Stimulated activated memory B cell treated with anti-CD40 and anti-IgM and Interleukin-4, amounts not matched to agents 10 μg/mL and 1 μg/mL and 100 μg/mL, for 72 hours (primary cell): ENCODE measurements at regions not wholly inside any gene's neighbourhood (a gene's known extent, or its start where the extent isn't known, plus 50 kb on each side); places are given as distances from the start of the nearest gene placed in this dataset.

Experiments used
- ATAC-seq: fragments of 150-1000 bp; cut with Tn5 transposase; 2 replicates; pipeline ENCODE4 v1.10.0; 2021
- H3K27ac Mint-ChIP-seq: one replicate; pipeline ENCODE4 v1.8.0; 2022; ENCODE audit warnings: mild to moderate bottlenecking, mixed read lengths
- H3K27me3 Mint-ChIP-seq: one replicate; pipeline ENCODE4 v1.8.0; 2022; ENCODE audit warnings: mixed read lengths
- H3K36me3 Mint-ChIP-seq: one replicate; pipeline ENCODE4 v1.8.0; 2022; ENCODE audit warnings: mixed read lengths
- H3K4me1 Mint-ChIP-seq: one replicate; pipeline ENCODE4 v1.8.0; 2022; ENCODE audit warnings: mixed read lengths
- H3K4me3 Mint-ChIP-seq: one replicate; pipeline ENCODE4 v1.8.0; 2022; ENCODE audit warnings: mild to moderate bottlenecking, moderate library complexity, mixed read lengths
- H3K9me3 Mint-ChIP-seq: one replicate; pipeline ENCODE4 v1.8.0; 2022; ENCODE audit warnings: mixed read lengths

DNA sequence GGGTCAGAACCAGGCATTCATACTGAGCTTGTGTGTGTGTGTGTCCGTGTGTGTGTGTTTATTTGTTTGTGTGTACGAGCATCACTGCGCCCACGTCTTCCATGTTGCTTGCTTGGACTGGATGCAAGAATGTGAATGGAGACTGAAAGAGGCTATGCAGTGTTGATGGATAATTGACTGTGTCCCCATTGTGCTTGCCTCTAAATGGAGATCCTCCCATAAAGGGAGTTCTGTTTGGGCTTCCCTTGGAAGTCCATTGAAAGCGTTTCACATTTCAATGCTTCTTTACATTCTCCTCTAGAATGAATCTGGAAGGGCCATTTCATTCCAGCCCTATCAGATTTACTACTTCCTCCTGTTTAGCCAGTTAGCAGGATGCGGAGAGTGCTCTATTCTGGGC lies 124.0 kb downstream of the GP2 start:
- no peaks in the 10 kb centered on the region for H3K27me3 Mint-ChIP-seq
- H3K4me1 Mint-ChIP-seq = no peaks in the 10 kb centered on the region
- H3K27ac Mint-ChIP-seq = no peak overlapping the region
- H3K4me3 Mint-ChIP-seq = no peak overlapping the region
- no peak for ATAC-seq
- no peaks in the 10 kb centered on the region for H3K36me3 Mint-ChIP-seq
- H3K9me3 Mint-ChIP-seq = peaks cover 3% of the 10 kb centered on the region

- Mint-ChIP-seq H3K4me1 (no peaks in the 10 kb centered on the region), H3K36me3 (no peaks in the 10 kb centered on the region), H3K27me3 (no peaks in the 10 kb centered on the region), H3K9me3 (peaks cover 3% of the 10 kb centered on the region), H3K4me3 (no peak overlapping the region), H3K27ac (no peak overlapping the region)
- ATAC-seq = no peak
These were observed 124.6 kb downstream of the GP2 start for GRCh38 chr16:20202747-20203146.

DNA sequence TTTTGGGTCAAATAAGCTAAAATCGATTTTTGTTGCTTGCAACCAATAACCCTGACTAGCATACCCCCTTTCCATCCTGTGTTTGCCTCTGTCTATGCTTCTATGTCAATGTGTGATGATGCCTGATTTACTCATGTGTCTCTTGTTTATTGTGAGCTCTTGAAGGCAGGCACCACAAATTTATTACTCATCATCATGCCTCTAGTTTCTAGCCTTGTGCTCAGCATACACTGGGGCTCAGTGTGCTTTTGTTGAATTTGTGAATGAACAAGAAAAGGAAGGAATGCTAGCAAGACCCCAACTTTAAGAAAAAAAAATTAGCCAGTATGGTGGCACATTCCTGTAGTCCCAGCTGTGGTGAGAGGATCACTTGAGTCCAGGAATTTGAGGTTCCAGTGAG lies 119.1 kb upstream of the GPR139 start:
- Mint-ChIP-seq H3K9me3 (no peaks in the 10 kb centered on the region), H3K27me3 (no peaks in the 10 kb centered on the region), H3K27ac (no peak overlapping the region), H3K4me1 (no peaks in the 10 kb centered on the region), H3K36me3 (no peaks in the 10 kb centered on the region), H3K4me3 (no peak overlapping the region)
- ATAC-seq = no peak

GRCh38 chr16:20191566-20191965 lies 117.9 kb upstream of the GPR139 start:
- no peak for ATAC-seq
- no peaks in the 10 kb centered on the region for H3K4me1 Mint-ChIP-seq
- H3K4me3 Mint-ChIP-seq = no peak overlapping the region
- no peaks in the 10 kb centered on the region for H3K9me3 Mint-ChIP-seq
- H3K27ac Mint-ChIP-seq = no peak overlapping the region
- H3K27me3 Mint-ChIP-seq = no peaks in the 10 kb centered on the region
- H3K36me3 Mint-ChIP-seq = no peaks in the 10 kb centered on the region

- Mint-ChIP-seq H3K4me1 (no peaks in the 10 kb centered on the region), H3K4me3 (no peak overlapping the region), H3K36me3 (no peaks in the 10 kb centered on the region), H3K9me3 (peaks cover 19% of the 10 kb centered on the region), H3K27me3 (no peaks in the 10 kb centered on the region), H3K27ac (no peak overlapping the region)
- no peak for ATAC-seq
These were observed 108.3 kb upstream of the GPR139 start for GRCh38 chr16:20181949-20182348.

DNA sequence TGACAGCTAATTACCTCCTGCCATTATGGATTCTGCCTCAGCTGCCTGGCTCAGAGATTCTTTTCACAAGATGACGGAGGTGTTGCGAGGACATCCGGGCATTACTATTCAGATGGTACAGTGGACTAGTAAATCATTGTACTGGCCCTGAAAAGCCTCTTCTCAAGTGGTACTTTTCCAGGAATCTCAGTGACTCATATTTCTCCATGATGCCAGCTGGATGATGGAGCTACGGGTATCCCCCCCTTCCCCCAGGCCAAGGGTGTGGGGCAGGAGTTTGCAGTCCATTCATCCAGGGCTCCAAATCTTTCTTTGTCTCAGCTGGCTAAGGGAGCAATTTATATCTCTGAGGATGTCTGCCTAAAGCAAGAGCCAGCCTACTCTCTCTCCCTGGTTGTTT lies 107.7 kb upstream of the GPR139 start:
- no peak overlapping the region for H3K27ac Mint-ChIP-seq
- H3K4me3 Mint-ChIP-seq = no peak overlapping the region
- no peaks in the 10 kb centered on the region for H3K36me3 Mint-ChIP-seq
- peaks cover 19% of the 10 kb centered on the region for H3K9me3 Mint-ChIP-seq
- no peaks in the 10 kb centered on the region for H3K27me3 Mint-ChIP-seq
- no peaks in the 10 kb centered on the region for H3K4me1 Mint-ChIP-seq
- ATAC-seq = no peak

DNA sequence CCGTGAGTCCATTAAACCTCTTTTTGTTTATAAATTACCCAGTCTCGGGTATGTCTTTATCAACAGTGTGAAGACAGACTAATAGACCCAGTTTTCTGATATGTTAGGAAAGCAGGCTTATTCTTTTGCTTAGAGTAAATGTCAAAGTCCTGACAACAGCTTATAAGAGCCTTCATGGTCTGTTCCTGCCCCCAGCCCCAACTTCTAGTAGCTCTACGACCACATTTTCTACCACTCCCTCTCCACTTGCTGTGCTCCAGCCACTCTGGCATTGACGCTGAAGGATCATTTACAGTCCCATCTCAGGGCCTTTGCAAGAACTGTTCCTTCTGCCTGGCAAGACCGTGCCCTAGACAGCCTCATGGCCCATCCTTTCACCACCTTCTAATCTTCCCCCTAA lies 104.6 kb upstream of the GPR139 start:
- ATAC-seq = no peak
- H3K27me3 Mint-ChIP-seq = no peaks in the 10 kb centered on the region
- no peak overlapping the region for H3K27ac Mint-ChIP-seq
- no peaks in the 10 kb centered on the region for H3K36me3 Mint-ChIP-seq
- no peak overlapping the region for H3K4me3 Mint-ChIP-seq
- H3K9me3 Mint-ChIP-seq = peaks cover 13% of the 10 kb centered on the region
- no peaks in the 10 kb centered on the region for H3K4me1 Mint-ChIP-seq

DNA sequence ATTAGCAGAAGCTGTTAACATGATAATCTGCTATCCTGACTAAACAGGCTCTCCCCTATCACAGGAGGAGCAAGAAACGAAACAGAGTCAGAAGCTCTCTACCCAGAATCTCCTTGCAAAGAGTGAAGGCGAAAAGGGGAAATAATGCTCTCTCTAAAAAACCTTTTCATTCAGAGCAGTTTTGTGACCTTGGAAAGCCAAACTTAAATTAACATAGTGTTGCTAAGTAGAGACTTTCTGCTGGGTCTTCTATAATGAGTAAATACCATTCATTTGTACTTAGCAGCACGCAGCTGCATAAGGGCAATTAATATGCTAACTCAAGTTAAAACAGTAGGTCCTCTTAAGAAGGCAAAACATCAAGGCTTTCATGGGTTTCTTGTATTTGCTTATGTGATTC lies 101.7 kb upstream of the GPR139 start:
- Mint-ChIP-seq H3K27ac (no peak overlapping the region), H3K36me3 (no peaks in the 10 kb centered on the region), H3K27me3 (no peaks in the 10 kb centered on the region), H3K9me3 (peaks cover 18% of the 10 kb centered on the region), H3K4me1 (no peaks in the 10 kb centered on the region), H3K4me3 (no peak overlapping the region)
- no peak for ATAC-seq

GRCh38 chr16:20167323-20167722 lies 93.6 kb upstream of the GPR139 start:
- ATAC-seq = no peak

GRCh38 chr16:20166531-20167235 lies 93.0 kb upstream of the GPR139 start:
- no peak overlapping the region for H3K27ac Mint-ChIP-seq
- ATAC-seq = no peak
- H3K27me3 Mint-ChIP-seq = no peaks in the 10 kb centered on the region
- H3K36me3 Mint-ChIP-seq = no peaks in the 10 kb centered on the region
- no peaks in the 10 kb centered on the region for H3K4me1 Mint-ChIP-seq
- no peak overlapping the region for H3K4me3 Mint-ChIP-seq
- H3K9me3 Mint-ChIP-seq = peaks cover 17% of the 10 kb centered on the region

More at GRCh38 chr16:20167323-20167722, 93.6 kb upstream of the GPR139 start:
- no peaks in the 10 kb centered on the region for H3K36me3 Mint-ChIP-seq
- no peak overlapping the region for H3K4me3 Mint-ChIP-seq
- no peaks in the 10 kb centered on the region for H3K4me1 Mint-ChIP-seq
- H3K27ac Mint-ChIP-seq = no peak overlapping the region
- peaks cover 17% of the 10 kb centered on the region for H3K9me3 Mint-ChIP-seq
- no peaks in the 10 kb centered on the region for H3K27me3 Mint-ChIP-seq

- Mint-ChIP-seq H3K27ac (no peak overlapping the region), H3K4me1 (no peaks in the 10 kb centered on the region), H3K9me3 (peaks cover 17% of the 10 kb centered on the region), H3K4me3 (no peak overlapping the region), H3K27me3 (no peaks in the 10 kb centered on the region), H3K36me3 (no peaks in the 10 kb centered on the region)
- ATAC-seq = no peak
These were observed 79.8 kb upstream of the GPR139 start for GRCh38 chr16:20153444-20153843.

DNA sequence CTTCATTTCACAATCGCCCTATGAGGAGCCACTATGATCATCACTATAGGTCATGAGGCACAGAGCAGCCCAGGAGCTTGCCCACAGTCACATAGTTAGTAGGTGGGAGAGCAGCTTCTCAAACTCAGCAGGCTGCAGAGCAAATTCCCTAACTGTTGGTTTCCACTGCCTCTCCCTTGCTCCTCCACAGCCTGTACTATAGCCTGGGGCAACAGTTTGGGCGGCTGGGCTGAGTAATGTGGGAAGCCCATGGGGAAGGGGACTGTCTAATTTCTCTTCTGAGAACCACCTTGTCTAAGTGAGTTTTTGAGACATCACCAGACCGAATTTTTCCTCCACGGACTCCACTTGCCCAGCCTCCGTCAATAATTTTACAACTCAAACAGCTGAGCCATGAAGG lies 73.4 kb upstream of the GPR139 start:
- Mint-ChIP-seq H3K4me1 (no peaks in the 10 kb centered on the region), H3K4me3 (no peak overlapping the region), H3K27me3 (no peaks in the 10 kb centered on the region), H3K36me3 (no peaks in the 10 kb centered on the region), H3K9me3 (peaks cover 5% of the 10 kb centered on the region), H3K27ac (no peak overlapping the region)
- no peak for ATAC-seq

- Mint-ChIP-seq H3K4me1 (no peaks in the 10 kb centered on the region), H3K27ac (no peak overlapping the region), H3K4me3 (no peak overlapping the region), H3K27me3 (no peaks in the 10 kb centered on the region), H3K9me3 (peaks cover 7% of the 10 kb centered on the region), H3K36me3 (no peaks in the 10 kb centered on the region)
- no peak for ATAC-seq
These were observed 68.3 kb upstream of the GPR139 start for GRCh38 chr16:20141956-20142355.

DNA sequence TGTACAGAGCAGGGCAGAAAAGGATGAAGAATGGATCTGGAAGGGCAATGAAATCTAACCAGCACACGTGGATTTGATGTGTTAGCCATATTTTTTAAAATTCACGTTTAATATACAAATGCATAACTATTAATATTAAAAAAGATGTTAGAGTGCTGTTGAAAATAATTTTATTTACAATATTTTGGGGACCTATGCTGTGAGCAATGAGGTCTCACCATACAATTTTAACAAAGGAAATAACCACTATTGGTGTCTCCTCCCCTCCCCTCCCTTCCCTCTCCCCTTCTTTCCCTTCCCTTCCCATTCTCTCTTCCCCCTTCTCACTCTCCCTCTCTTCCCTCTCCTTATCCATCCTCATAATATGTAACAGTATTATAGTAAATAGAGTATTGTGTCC lies 64.2 kb upstream of the GPR139 start:
- Mint-ChIP-seq H3K4me3 (no peak overlapping the region), H3K36me3 (no peaks in the 10 kb centered on the region), H3K27me3 (no peaks in the 10 kb centered on the region), H3K27ac (no peak overlapping the region), H3K4me1 (no peaks in the 10 kb centered on the region), H3K9me3 (peaks cover 8% of the 10 kb centered on the region)
- no peak for ATAC-seq

DNA sequence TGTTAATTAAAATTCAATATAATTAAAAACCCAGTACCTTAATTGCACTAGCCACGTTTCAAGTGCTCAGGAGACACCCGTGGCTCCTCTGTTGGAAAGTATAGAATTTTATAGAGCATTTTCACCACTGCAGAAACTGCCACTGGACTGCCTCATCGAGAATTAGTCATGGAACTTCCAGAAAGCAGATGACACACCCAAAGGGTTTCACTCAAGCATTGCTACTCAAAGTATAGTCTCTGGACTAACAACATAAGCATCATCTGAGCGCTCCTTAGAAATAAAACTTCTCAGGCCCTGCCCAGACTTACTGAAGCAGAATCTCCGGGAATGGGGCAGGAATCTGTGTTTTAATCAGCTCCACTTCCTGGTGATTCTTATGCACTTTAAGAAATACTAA lies 63.5 kb upstream of the GPR139 start:
- Mint-ChIP-seq H3K9me3 (peaks cover 8% of the 10 kb centered on the region), H3K27ac (no peak overlapping the region), H3K4me1 (no peaks in the 10 kb centered on the region), H3K4me3 (no peak overlapping the region), H3K36me3 (no peaks in the 10 kb centered on the region), H3K27me3 (no peaks in the 10 kb centered on the region)
- no peak for ATAC-seq

GRCh38 chr16:20136446-20136968 lies 62.8 kb upstream of the GPR139 start:
- Mint-ChIP-seq H3K36me3 (no peaks in the 10 kb centered on the region), H3K4me1 (no peaks in the 10 kb centered on the region), H3K9me3 (peaks cover 8% of the 10 kb centered on the region), H3K27me3 (no peaks in the 10 kb centered on the region), H3K27ac (no peak overlapping the region), H3K4me3 (no peak overlapping the region)
- no peak for ATAC-seq
